GM21381 (cell line): ENCODE measurements at regions not wholly inside any gene's neighbourhood (a gene's known extent, or its start where the extent isn't known, plus 50 kb on each side); places are given as distances from the start of the nearest gene placed in this dataset.

ENCODE experiments used
- ATAC-seq: cut with Tn5 transposase; IDR thresholded peaks from one replicate; pipeline ENCODE4 v1.9.1; 2021; ENCODE audit warnings: mild to moderate bottlenecking, moderate library complexity; ENCODE audit not compliant: unreplicated experiment

DNA sequence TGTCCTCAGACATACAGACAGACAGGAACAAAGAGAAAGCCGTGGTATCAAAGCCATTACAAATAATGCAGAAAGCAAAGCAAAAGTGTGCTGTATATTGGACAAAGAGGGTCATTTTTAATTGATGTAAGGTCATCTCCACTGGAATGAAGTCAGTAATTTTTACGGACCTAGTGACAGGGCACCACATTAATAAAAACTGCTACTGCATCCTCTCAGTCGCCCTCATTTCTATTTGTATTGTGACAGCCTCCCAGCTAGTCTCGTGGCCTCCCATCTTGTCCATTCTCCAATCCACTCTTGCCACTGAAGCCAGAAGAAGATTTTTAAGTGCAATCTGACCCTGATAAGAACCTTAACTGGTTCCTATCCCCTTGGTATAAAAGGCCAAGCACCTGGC, 132.4 kb downstream of the NUAK1 start:
- no peak for ATAC-seq

DNA sequence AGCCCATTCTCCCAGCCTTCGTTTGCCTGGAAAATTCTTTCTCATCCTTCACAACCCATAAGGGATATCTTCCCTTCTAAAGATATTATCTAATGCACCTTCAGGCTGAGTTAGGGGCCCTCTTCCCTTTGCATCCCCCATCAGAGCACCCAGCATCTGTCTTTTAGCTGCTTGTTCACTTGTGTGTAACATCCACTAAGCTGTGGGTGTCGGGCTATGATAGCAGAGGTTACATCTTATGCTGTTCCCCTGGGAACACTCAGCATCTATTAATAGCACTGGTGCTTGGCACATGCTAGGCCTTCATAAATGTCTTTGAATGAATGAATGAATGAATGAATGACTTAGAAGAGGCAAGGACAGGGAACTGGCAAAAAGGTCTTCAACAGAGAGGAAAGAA, 131.8 kb downstream of the NUAK1 start:
- ATAC-seq, result no peak

DNA sequence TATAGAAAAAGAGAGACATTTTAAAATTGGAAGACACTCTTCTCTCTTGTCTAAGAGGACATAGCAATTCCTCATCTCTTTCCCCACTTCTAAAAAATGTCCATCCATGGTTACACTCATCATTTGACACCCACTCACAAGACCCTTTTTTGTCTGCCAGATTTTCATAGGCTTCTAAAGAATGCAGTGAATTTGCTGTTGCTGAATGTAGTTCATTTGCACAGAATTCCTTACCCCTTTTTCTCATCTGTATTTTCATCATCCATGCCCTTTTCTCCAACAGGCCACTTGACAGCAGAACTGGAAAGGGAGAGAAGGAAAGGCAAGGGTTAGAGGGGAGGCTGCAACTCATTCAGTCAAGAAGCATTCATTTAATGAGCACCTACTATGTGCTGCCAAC, 128.0 kb downstream of the NUAK1 start:
- ATAC-seq, result no peak
